ENCODE measurements at regions not wholly inside any gene's neighbourhood (a gene's known extent, or its start where the extent isn't known, plus 50 kb on each side); places are given as distances from the start of the nearest gene placed in this dataset.

DNA sequence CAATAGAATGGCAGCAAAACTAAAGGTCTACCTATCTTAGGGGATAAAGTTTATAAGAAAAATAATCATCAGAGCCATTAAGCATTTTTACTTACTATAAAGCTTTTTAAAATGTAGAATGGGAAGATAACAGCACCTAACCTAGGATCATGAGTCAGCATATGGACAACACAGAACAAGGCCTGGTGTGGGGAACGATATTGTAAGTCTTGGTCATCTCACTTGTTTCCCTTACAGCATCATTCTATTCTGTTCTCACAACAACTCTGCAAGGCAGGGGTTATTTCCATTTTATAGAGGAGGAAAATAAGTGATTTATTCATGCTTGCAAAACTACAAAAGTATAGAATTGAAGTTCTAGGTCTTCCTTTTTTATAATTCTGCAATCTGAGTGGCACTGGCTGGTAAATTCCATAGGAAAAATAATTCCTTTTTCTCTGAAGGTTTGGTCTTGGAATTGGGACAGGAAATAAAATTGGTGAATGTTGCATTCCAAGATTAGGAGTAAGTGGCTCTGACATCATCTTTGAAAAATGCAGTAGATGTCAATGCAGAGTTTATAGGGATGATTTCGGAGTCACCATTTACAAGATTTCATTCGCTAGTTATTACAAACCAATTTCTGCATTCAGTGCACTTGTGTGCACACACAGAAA is 423.0 kb downstream of the DYNC2H1 start:
- TF ChIP-seq SP1 (IDR thresholded peaks at IDR 0.05) (no peak), SUZ12 (IDR thresholded peaks at IDR 0.05) (no peak), FOXK2 (IDR thresholded peaks at IDR 0.05) (no peak), CTBP1 (IDR thresholded peaks at IDR 0.05; ENCODE audit: borderline replicate concordance) (no peak), BHLHE40 (IDR thresholded peaks at IDR 0.05; ENCODE audit: borderline replicate concordance) (no peak), HDGF (IDR thresholded peaks at IDR 0.05; ENCODE audit: borderline replicate concordance) (no peak), ZNF384 (IDR thresholded peaks at IDR 0.05) (no peak), LEF1 (IDR thresholded peaks at IDR 0.05; ENCODE audit: borderline replicate concordance) (no peak)
- TF ChIP-seq, protein P1, sequence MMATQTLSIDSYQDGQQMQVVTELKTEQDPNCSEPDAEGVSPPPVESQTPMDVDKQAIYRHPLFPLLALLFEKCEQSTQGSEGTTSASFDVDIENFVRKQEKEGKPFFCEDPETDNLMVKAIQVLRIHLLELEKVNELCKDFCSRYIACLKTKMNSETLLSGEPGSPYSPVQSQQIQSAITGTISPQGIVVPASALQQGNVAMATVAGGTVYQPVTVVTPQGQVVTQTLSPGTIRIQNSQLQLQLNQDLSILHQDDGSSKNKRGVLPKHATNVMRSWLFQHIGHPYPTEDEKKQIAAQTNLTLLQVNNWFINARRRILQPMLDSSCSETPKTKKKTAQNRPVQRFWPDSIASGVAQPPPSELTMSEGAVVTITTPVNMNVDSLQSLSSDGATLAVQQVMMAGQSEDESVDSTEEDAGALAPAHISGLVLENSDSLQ (IDR thresholded peaks at IDR 0.05), result no peak
